ENCODE measurements at regions not wholly inside any gene's neighbourhood (a gene's known extent, or its start where the extent isn't known, plus 50 kb on each side); places are given as distances from the start of the nearest gene placed in this dataset.

GRCh38 chr18:41753826-41754225 is 201.2 kb upstream of the PIK3C3 start:
- TF ChIP-seq CTCF (IDR thresholded peaks at IDR 0.05; ENCODE audit: insufficient read depth, low read length, poor library complexity, severe bottlenecking) = no peak
- Histone ChIP-seq H3K4me3 (replicated peaks; ENCODE audit: low read depth, low read length) (no peak overlapping the region), H3K27me3 (replicated peaks; ENCODE audit: control insufficient read depth, insufficient read depth, low read length) (no peaks in the 10 kb centered on the region), H3K36me3 (ENCODE audit: control insufficient read depth, insufficient read depth, low read length) (no peaks in the 10 kb centered on the region)
- DNase-seq (ENCODE audit: extremely low read depth, insufficient read length) = no peak

- H3K36me3 ChIP-seq (ENCODE audit: control insufficient read depth, insufficient read depth, low read length) = no peaks in the 10 kb centered on the region
- no peak overlapping the region for H3K4me3 ChIP-seq (replicated peaks; ENCODE audit: low read depth, low read length)
- DNase-seq (ENCODE audit: extremely low read depth, insufficient read length) = no peak
- no peak for TF ChIP-seq CTCF (IDR thresholded peaks at IDR 0.05; ENCODE audit: insufficient read depth, low read length, poor library complexity, severe bottlenecking)
- no peaks in the 10 kb centered on the region for H3K27me3 ChIP-seq (replicated peaks; ENCODE audit: control insufficient read depth, insufficient read depth, low read length)
These were observed 202.2 kb upstream of the PIK3C3 start for GRCh38 chr18:41752826-41753225.

- no peak for TF ChIP-seq CTCF (IDR thresholded peaks at IDR 0.05; ENCODE audit: insufficient read depth, low read length, poor library complexity, severe bottlenecking)
- no peak for DNase-seq (ENCODE audit: extremely low read depth, insufficient read length)
- Histone ChIP-seq H3K27me3 (replicated peaks; ENCODE audit: control insufficient read depth, insufficient read depth, low read length) (no peaks in the 10 kb centered on the region), H3K36me3 (ENCODE audit: control insufficient read depth, insufficient read depth, low read length) (no peaks in the 10 kb centered on the region), H3K4me3 (replicated peaks; ENCODE audit: low read depth, low read length) (no peak overlapping the region)
These were observed 203.4 kb upstream of the PIK3C3 start for GRCh38 chr18:41751652-41752051.

GRCh38 chr18:41751161-41751560 is 203.9 kb upstream of the PIK3C3 start:
- H3K4me3 ChIP-seq (replicated peaks; ENCODE audit: low read depth, low read length) = no peak overlapping the region
- no peak for DNase-seq (ENCODE audit: extremely low read depth, insufficient read length)
- H3K27me3 ChIP-seq (replicated peaks; ENCODE audit: control insufficient read depth, insufficient read depth, low read length) = no peaks in the 10 kb centered on the region
- no peak for TF ChIP-seq CTCF (IDR thresholded peaks at IDR 0.05; ENCODE audit: insufficient read depth, low read length, poor library complexity, severe bottlenecking)
- H3K36me3 ChIP-seq (ENCODE audit: control insufficient read depth, insufficient read depth, low read length) = no peaks in the 10 kb centered on the region

GRCh38 chr18:41747723-41748242 is 207.3 kb upstream of the PIK3C3 start:
- Histone ChIP-seq H3K4me3 (replicated peaks; ENCODE audit: low read depth, low read length) (no peak overlapping the region), H3K36me3 (ENCODE audit: control insufficient read depth, insufficient read depth, low read length) (no peaks in the 10 kb centered on the region), H3K27me3 (replicated peaks; ENCODE audit: control insufficient read depth, insufficient read depth, low read length) (no peaks in the 10 kb centered on the region)
- DNase-seq (ENCODE audit: extremely low read depth, insufficient read length) = no peak
- TF ChIP-seq CTCF (IDR thresholded peaks at IDR 0.05; ENCODE audit: insufficient read depth, low read length, poor library complexity, severe bottlenecking) = no peak

All from GM06990 (cell line).